Psoas muscle (tissue), 7 donors: ENCODE measurements at regions not wholly inside any gene's neighbourhood (a gene's known extent, or its start where the extent isn't known, plus 50 kb on each side); places are given as distances from the start of the nearest gene placed in this dataset.

Experiments
- ATAC-seq, 4 donors: fragments of 200-7000 bp; cut with Tn5 transposase; one replicate each; pipeline ENCODE4 v1.9.1; 2020; ENCODE audit warnings: moderate library complexity in 3 of 4, mild to moderate bottlenecking in 2 of 4
- DNase-seq, 2 donors: peaks; one replicate each; pipeline ENCODE4 v3.0.0-alpha.2; 2020
- H3K27ac ChIP-seq: fragments of 200-600 bp; one replicate; pipeline ENCODE4 v1.8.0; 2022
- H3K27me3 ChIP-seq, 3 donors: fragments of 200-600 bp in 1 of 3; one replicate each; pipeline versions ENCODE4 v1.6.1 to v1.8.0; 2013 to 2022; ENCODE audit warnings: low read length in 2 of 3, mild to moderate bottlenecking in 2 of 3, moderate library complexity in 1 of 3; ENCODE audit not compliant: insufficient read depth in 3 of 3
- H3K36me3 ChIP-seq, 2 donors: fragments of 200-600 bp in 1 of 2; one replicate each; pipeline versions ENCODE4 v1.6.1 to v1.8.0; 2013 to 2022; ENCODE audit warnings: low read depth in 1 of 2, mild to moderate bottlenecking in 1 of 2, moderate library complexity in 1 of 2; ENCODE audit not compliant: insufficient read depth in 1 of 2
- H3K4me1 ChIP-seq: fragments of 200-600 bp; one replicate; pipeline ENCODE4 v1.8.0; 2022
- H3K4me3 ChIP-seq: fragments of 200-600 bp; one replicate; pipeline ENCODE4 v1.8.0; 2022; ENCODE audit warnings: mild to moderate bottlenecking
- H3K9me3 ChIP-seq: fragments of 200-600 bp; one replicate; pipeline ENCODE4 v1.8.0; 2022
- WGBS, 3 donors: extraction: QIAGEN DNeasy Blood & Tissue Kit; methylation state at CpG; one replicate each; pipeline versions ENCODE4 v1.1.6 to v1.1.7; 2013; 5-methylcytosine and 5-hydroxymethylcytosine counted together
- intact Hi-C, 2 donors: fragments of 100-400 bp; cut with DNase I; formaldehyde crosslinking; loops; one replicate each; pipeline versions ENCODE4 v1.11.0 to v1.14.2; 2022
- TF ChIP-seq, protein P1 (sequence below): fragments of 200-600 bp; IDR thresholded peaks from one replicate; pipeline ENCODE4 v1.8.0; 2022; ENCODE audit warnings: antibody characterized with exemption
- donor health status: healthy with polysubstance abuse.
- donor health status: DM: no; HTN: no; CAD: no; lungs with moderate emphysema.
- donor health status: Bipolar disorder and iron deficiency.
- donor health status: healthy.
- donor health status: DM: yes; HTN: yes; CAD: no.
- donor health status: DM: no; HTN: no; CAD: no.
- donor health status: DM: yes; HTN: yes; CAD: no.

DNA sequence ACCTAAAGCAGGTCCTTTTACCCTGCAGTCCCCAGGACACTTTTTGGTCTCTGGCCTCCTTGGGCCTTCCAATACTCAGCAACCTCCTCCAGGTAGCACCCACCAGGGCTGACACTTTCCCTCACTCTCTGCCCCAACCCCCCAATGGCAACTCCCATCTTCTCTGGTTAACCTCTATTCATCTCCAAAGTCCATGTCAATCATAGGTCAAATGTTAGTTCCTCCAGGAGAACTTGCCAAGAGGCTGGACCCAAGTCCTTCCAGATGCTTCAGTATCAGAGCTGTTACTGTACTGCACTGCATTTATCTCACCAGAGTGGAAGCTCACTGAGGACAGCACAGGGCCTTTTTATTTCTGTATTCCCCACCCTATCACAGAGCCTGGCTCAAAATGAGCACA, 295.0 kb upstream of the KLF14 start:
- Histone ChIP-seq H3K4me1 (peaks cover 73% of the 10 kb centered on the region), H3K9me3 (no peaks in the 10 kb centered on the region), H3K4me3 (no peak overlapping the region), H3K27ac (no peak overlapping the region), H3K36me3 (peaks cover 0 to 3% of the 10 kb centered on the region in 2 donors), H3K27me3 (no peaks in the 10 kb centered on the region)
- TF ChIP-seq, protein P1, sequence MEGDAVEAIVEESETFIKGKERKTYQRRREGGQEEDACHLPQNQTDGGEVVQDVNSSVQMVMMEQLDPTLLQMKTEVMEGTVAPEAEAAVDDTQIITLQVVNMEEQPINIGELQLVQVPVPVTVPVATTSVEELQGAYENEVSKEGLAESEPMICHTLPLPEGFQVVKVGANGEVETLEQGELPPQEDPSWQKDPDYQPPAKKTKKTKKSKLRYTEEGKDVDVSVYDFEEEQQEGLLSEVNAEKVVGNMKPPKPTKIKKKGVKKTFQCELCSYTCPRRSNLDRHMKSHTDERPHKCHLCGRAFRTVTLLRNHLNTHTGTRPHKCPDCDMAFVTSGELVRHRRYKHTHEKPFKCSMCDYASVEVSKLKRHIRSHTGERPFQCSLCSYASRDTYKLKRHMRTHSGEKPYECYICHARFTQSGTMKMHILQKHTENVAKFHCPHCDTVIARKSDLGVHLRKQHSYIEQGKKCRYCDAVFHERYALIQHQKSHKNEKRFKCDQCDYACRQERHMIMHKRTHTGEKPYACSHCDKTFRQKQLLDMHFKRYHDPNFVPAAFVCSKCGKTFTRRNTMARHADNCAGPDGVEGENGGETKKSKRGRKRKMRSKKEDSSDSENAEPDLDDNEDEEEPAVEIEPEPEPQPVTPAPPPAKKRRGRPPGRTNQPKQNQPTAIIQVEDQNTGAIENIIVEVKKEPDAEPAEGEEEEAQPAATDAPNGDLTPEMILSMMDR, result no peak
- no peak for DNase-seq
- intact Hi-C loops, result no loop called here
- no peak for ATAC-seq

DNA sequence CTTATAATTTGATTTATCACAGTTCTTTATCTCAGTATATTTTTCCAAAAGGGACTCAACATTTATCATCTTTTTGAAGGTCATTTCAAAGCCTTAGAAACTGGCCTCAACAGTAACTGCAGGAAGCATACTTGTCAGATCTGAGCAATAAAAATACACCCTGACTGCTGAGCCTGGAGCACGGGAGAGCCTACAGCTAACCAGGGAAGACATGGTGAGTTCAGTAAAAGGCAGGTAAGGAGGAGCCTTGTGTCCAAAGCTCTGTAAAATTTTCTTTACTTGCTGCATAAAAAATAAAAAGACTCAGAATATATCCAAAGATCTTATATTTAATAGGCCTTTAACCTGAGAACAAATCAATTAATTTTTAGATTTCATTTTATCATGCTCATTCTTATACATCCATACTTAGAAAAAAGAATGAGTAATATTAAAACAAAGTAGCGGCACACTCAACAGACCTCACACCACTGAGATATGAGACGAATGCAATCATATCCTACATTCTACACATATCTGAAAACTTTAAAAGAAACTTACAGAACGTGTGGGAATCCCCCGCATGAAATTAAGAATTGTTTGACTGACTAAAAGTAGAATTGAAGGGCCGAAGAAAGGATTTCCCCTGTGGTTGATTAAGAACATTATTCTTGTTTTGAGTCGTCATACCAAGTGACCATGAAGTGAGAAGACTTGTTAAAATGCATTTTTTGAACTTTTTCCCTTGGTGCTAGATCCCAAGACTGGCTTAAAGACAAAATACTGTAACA, 296.4 kb upstream of the MKLN1 start:
- intact Hi-C loops, result loop anchor here in 1 of 2 donors (5.0 kb wide), 1 partner anchor 49 kb away; no protein-coding TSS in a partner anchor
- DNase-seq (no peak), ATAC-seq (no peak)
- Histone ChIP-seq H3K4me1 (peaks cover 67% of the 10 kb centered on the region), H3K4me3 (no peak overlapping the region), H3K27ac (no peak overlapping the region), H3K27me3 (no peaks in the 10 kb centered on the region), H3K36me3 (no peaks in the 10 kb centered on the region), H3K9me3 (no peaks in the 10 kb centered on the region)
- 76 to 88% (median 82%) methylated on average over 7 of the region's 7 CpGs for WGBS, 3 donors
- TF ChIP-seq, protein P1, result no peak

DNA sequence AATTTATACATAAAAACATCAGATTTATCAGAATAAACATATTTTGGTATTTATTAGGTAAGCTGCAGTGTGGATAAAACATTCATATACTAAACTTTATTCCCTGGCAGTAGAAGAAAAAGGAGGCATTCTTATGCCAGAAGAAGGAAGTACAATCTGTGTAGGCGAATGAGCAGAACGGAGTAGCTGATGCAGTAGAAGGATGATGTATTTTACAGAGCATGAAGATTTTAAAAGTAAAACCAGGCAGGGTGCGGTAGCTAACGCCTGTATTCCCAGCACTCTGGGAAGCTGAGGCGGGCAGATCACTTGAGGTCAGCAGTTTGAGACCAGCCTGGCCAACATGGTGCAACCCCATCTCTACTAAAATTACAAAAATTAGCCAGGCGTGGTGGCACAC, 294.9 kb upstream of the MKLN1 start:
- Histone ChIP-seq H3K27ac (no peak overlapping the region), H3K4me1 (peaks cover 59% of the 10 kb centered on the region), H3K9me3 (no peaks in the 10 kb centered on the region), H3K27me3 (no peaks in the 10 kb centered on the region), H3K4me3 (no peak overlapping the region), H3K36me3 (no peaks in the 10 kb centered on the region)
- TF ChIP-seq, protein P1, result no peak
- DNase-seq (no peak), ATAC-seq (no peak)
- intact Hi-C loops, result loop anchor here in 1 of 2 donors (5.0 kb wide), 1 partner anchor 50 kb away; no protein-coding TSS in a partner anchor
- WGBS, 3 donors, result 88 to 92% (median 91%) methylated on average over 6 of the region's 6 CpGs

DNA sequence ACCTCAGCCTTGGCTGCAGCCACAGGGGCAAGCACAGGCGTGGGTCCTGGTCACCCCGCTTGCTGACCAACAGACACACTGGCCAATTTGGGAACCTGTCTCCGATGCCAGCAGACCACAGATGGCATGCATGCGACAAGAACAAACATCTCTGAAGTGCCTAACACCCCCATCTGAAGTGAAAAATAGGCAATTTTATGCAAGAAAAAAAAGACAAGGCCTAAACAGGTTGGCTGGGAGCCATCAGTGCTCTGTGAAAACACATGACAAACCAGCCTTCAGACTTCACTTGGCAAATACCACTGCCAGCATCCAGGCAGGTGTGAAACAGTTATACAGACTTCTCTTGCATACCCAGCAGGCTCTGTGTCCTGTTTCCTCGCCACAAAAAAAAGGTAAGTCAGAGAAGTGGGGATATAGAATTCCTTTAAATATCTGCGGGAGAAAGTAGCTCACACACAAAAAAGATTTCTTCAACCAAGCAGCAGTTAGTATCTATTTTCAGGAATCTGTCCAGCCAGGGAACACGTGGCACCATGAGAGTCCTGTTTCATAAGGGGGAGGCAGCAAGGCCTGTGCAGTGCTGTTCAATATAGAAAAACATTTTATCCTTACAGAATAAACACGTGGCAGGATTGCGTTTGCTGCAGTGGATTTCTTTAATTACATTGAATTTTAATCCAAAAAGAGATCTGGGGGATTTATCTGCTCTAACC, 293.4 kb upstream of the MKLN1 start:
- peaks cover 57% of the 10 kb centered on the region for H3K4me1 ChIP-seq
- DNase-seq (no peak), ATAC-seq (peak; percentile 72 to 79 (median 78))
- WGBS, 3 donors, result 29 to 45% (median 30%) methylated on average over 9 of the region's 9 CpGs
- H3K4me3 ChIP-seq, result peak overlapping the region; percentile 15
- H3K36me3 ChIP-seq, result no peaks in the 10 kb centered on the region
- intact Hi-C loops, result loop anchor here in 1 of 2 donors (5.0 kb wide), 1 partner anchor 52 kb away; no protein-coding TSS in a partner anchor
- TF ChIP-seq, protein P1, result no peak
- H3K9me3 ChIP-seq, result no peaks in the 10 kb centered on the region
- H3K27me3 ChIP-seq, result no peaks in the 10 kb centered on the region
- H3K27ac ChIP-seq, result peak overlapping the region; percentile 73
